ENCODE measurements at regions not wholly inside any gene's neighbourhood (a gene's known extent, or its start where the extent isn't known, plus 50 kb on each side); places are given as distances from the start of the nearest gene placed in this dataset.

DNA sequence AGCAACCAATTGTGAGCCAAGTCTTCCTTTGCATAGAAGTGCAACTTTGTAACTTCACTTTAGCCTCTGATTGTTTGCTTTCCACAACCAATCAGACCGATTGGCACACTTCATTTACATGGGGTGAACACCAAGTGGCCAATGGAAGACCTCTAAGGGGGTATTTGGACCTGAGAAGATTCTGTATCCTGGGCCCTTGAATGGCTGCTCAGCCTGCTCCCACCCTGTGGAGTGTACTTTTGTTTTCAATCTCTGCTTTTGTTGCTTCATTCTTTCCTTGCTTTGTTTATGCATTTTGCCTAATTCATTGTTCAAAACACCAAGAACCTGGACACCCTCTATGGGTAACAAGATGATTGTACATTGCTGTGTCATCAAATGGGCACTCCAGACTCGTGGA is 385.7 kb upstream of the NRP1 start:
- TF ChIP-seq, protein P1, sequence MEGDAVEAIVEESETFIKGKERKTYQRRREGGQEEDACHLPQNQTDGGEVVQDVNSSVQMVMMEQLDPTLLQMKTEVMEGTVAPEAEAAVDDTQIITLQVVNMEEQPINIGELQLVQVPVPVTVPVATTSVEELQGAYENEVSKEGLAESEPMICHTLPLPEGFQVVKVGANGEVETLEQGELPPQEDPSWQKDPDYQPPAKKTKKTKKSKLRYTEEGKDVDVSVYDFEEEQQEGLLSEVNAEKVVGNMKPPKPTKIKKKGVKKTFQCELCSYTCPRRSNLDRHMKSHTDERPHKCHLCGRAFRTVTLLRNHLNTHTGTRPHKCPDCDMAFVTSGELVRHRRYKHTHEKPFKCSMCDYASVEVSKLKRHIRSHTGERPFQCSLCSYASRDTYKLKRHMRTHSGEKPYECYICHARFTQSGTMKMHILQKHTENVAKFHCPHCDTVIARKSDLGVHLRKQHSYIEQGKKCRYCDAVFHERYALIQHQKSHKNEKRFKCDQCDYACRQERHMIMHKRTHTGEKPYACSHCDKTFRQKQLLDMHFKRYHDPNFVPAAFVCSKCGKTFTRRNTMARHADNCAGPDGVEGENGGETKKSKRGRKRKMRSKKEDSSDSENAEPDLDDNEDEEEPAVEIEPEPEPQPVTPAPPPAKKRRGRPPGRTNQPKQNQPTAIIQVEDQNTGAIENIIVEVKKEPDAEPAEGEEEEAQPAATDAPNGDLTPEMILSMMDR (IDR thresholded peaks at IDR 0.05), result no peak
- no peak for TF ChIP-seq POLR2A (IDR thresholded peaks at IDR 0.05)
